Colon (tissue), 2 donors: ENCODE measurements at regions not wholly inside any gene's neighbourhood (a gene's known extent, or its start where the extent isn't known, plus 50 kb on each side); places are given as distances from the start of the nearest gene placed in this dataset.
"Not testable (repeated sequence)": the region's sequence is repeated elsewhere in the genome, so short reads cannot be mapped to it uniquely, and the experiment has no call there.

Experiments
- FAIRE-seq: peaks from 2 replicates; lab custom pipeline; 2012; peaks lifted over from hg19 to GRCh38; lab: Jason Lieb, UNC
- donor health status: control.
- donor health status: control.

GRCh38 chr9:30178610-30179009 is 2205.8 kb upstream of the ACO1 start:
- no peak for FAIRE-seq

GRCh38 chr9:30193421-30193820 is 2191.0 kb upstream of the ACO1 start:
- FAIRE-seq: no peak

- no peak for FAIRE-seq
These were observed 2187.5 kb upstream of the ACO1 start for GRCh38 chr9:30196941-30197340.

GRCh38 chr9:30197453-30197852 is 2187.0 kb upstream of the ACO1 start:
- FAIRE-seq: no peak

GRCh38 chr9:30197954-30198353 is 2186.5 kb upstream of the ACO1 start:
- FAIRE-seq: no peak

GRCh38 chr9:30198463-30199309 is 2185.8 kb upstream of the ACO1 start:
- FAIRE-seq: no peak

- no peak for FAIRE-seq
These were observed 2183.4 kb upstream of the ACO1 start for GRCh38 chr9:30201024-30201423.

- no peak for FAIRE-seq
These were observed 2149.4 kb upstream of the ACO1 start for GRCh38 chr9:30235068-30235467.

GRCh38 chr9:30235564-30235963 is 2148.9 kb upstream of the ACO1 start:
- no peak for FAIRE-seq

- no peak for FAIRE-seq
These were observed 2144.6 kb upstream of the ACO1 start for GRCh38 chr9:30239878-30240277.

GRCh38 chr9:30243467-30243866 is 2141.0 kb upstream of the ACO1 start:
- FAIRE-seq: no peak

- FAIRE-seq: no peak
These were observed 2139.6 kb upstream of the ACO1 start for GRCh38 chr9:30244877-30245276.

- FAIRE-seq: no peak
These were observed 2133.6 kb upstream of the ACO1 start for GRCh38 chr9:30250872-30251271.

GRCh38 chr9:30258094-30258493 is 2126.3 kb upstream of the ACO1 start:
- no peak for FAIRE-seq

GRCh38 chr9:30280229-30280900 is 2104.1 kb upstream of the ACO1 start:
- no peak for FAIRE-seq

GRCh38 chr9:30289435-30289834 is 2095.0 kb upstream of the ACO1 start:
- no peak for FAIRE-seq

GRCh38 chr9:30292026-30292425 is 2092.4 kb upstream of the ACO1 start:
- not testable (repeated sequence) for FAIRE-seq

GRCh38 chr9:30293231-30293630 is 2091.2 kb upstream of the ACO1 start:
- no peak for FAIRE-seq

- FAIRE-seq: no peak
These were observed 2085.2 kb upstream of the ACO1 start for GRCh38 chr9:30299126-30299780.

GRCh38 chr9:30301271-30301963 is 2083.0 kb upstream of the ACO1 start:
- FAIRE-seq: no peak

- FAIRE-seq: no peak
These were observed 2073.7 kb upstream of the ACO1 start for GRCh38 chr9:30310711-30311110.

- FAIRE-seq: no peak
These were observed 2055.0 kb upstream of the ACO1 start for GRCh38 chr9:30329431-30329830.

- no peak for FAIRE-seq
These were observed 2035.5 kb upstream of the ACO1 start for GRCh38 chr9:30348904-30349303.
